Esophagus squamous epithelium (tissue), 5 donors: ENCODE measurements at regions not wholly inside any gene's neighbourhood (a gene's known extent, or its start where the extent isn't known, plus 50 kb on each side); places are given as distances from the start of the nearest gene placed in this dataset.

Experiments used
- DNase-seq: peaks from one replicate; lab custom pipeline; 2025; lab: John Stamatoyannopoulos, UW
- H3K27ac ChIP-seq, 4 donors: fragments of 200-600 bp; sonication (generic); one replicate each; pipeline ENCODE4 v1.5.1; 2016 to 2019; ENCODE audit warnings: mild to moderate bottlenecking in 1 of 4
- H3K27me3 ChIP-seq, 4 donors: fragments of 200-600 bp; sonication (generic); 1 replicate in 3 of 4; 2 replicates in 1 of 4; pipeline versions ENCODE4 v1.5.1 to v1.6.0; 2017 to 2021; ENCODE audit warnings: antibody characterized with exemption in 1 of 4
- H3K36me3 ChIP-seq, 3 donors: fragments of 200-600 bp; sonication (generic); one replicate each; pipeline ENCODE4 v1.5.1; 2016 to 2019
- H3K4me1 ChIP-seq, 3 donors: fragments of 200-600 bp; sonication (generic); one replicate each; pipeline ENCODE4 v1.5.1; 2017 to 2019
- H3K4me3 ChIP-seq, 4 donors: fragments of 200-600 bp; sonication (generic); 1 replicate in 3 of 4; 2 replicates in 1 of 4; pipeline ENCODE4 v1.5.1; 2016 to 2019; ENCODE audit warnings: mild to moderate bottlenecking in 2 of 4, moderate library complexity in 1 of 4
- H3K9me3 ChIP-seq, 3 donors: fragments of 200-600 bp; sonication (generic); one replicate each; pipeline ENCODE4 v1.5.1; 2016 to 2019
- POLR2A ChIP-seq, 4 donors: fragments of 450-650 bp; IDR thresholded peaks; one replicate each; pipeline ENCODE4 v1.6.1; 2017; ENCODE audit warnings: antibody characterized with exemption in 4 of 4, mild to moderate bottlenecking in 4 of 4, moderate library complexity in 3 of 4
- WGBS, 2 donors: methylation state at CpG; one replicate each; pipeline ENCODE4 v1.1.5; 2018; 5-methylcytosine and 5-hydroxymethylcytosine counted together
- intact Hi-C: fragments of 100-400 bp; cut with DNase I; formaldehyde crosslinking; loops from one replicate; pipeline ENCODE4 v1.15.0; 2022
- TF ChIP-seq, protein P1 (sequence below), 6 experiments: fragments of 450-650 bp in 4 of 6; fragments of 200-600 bp in 2 of 6; sonication (generic) in 2 of 6; IDR thresholded peaks; one replicate each; pipeline ENCODE4 v1.5.1; 2016 to 2019; ENCODE audit warnings: antibody characterized with exemption in 6 of 6, mild to moderate bottlenecking in 4 of 6, moderate library complexity in 4 of 6
- donor health status: DM: yes; HTN: yes; CAD: no.

DNA sequence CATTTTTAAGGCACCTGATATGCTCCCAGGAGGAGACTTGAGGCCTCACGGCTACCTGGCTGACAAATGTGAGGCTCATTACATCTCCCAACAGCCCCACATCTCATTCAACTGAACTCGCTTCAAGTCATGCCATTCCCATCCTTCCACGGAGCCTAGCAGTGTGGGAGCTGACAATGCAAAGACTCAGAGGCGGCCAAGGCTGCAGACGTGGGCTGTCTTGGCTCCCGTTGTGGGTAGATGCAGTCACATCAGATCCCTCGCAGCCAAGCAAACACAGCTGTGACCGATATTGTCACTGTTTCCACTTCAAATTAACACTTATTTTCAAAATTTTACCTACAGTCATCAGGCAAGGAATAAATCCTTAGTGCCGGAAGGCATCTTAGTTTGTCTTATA, 64.0 kb upstream of the TRIB2 start:
- Histone ChIP-seq H3K4me3 (no peak overlapping the region), H3K27ac (no peak overlapping the region), H3K36me3 (no peaks in the 10 kb centered on the region), H3K9me3 (no peaks in the 10 kb centered on the region), H3K27me3 (no peaks in the 10 kb centered on the region), H3K4me1 (no peaks in the 10 kb centered on the region)
- 85% methylated on average over 9 of the region's 9 CpGs for WGBS, 2 donors
- intact Hi-C loops = no loop called here
- no peak for DNase-seq
- TF ChIP-seq, protein P1, sequence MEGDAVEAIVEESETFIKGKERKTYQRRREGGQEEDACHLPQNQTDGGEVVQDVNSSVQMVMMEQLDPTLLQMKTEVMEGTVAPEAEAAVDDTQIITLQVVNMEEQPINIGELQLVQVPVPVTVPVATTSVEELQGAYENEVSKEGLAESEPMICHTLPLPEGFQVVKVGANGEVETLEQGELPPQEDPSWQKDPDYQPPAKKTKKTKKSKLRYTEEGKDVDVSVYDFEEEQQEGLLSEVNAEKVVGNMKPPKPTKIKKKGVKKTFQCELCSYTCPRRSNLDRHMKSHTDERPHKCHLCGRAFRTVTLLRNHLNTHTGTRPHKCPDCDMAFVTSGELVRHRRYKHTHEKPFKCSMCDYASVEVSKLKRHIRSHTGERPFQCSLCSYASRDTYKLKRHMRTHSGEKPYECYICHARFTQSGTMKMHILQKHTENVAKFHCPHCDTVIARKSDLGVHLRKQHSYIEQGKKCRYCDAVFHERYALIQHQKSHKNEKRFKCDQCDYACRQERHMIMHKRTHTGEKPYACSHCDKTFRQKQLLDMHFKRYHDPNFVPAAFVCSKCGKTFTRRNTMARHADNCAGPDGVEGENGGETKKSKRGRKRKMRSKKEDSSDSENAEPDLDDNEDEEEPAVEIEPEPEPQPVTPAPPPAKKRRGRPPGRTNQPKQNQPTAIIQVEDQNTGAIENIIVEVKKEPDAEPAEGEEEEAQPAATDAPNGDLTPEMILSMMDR (IDR thresholded peaks at IDR 0.05) = no peak
- no peak for TF ChIP-seq POLR2A (IDR thresholded peaks at IDR 0.05)

DNA sequence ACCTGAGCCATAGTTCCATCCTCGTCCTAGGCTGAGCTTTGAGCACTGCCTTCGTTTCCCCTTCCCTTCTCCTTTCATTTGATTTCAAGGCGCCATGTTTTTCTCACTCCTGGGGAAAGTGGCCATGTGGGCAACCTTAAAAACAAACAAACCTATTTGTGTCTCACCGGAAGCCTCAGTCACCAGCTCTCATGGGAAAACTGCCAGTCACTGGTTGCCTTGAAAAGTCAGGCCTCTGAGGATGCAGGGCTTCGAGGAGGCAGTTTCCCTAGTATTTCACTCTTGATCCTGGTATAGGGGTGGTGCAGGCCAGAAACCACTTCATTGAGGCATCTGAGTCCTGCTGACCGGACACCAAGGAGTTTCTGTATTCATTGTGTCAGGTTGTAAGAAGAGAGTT, 59.2 kb upstream of the TRIB2 start:
- intact Hi-C loops = no loop called here
- no peaks in the 10 kb centered on the region for H3K9me3 ChIP-seq
- no peak overlapping the region for H3K27ac ChIP-seq
- no peak for TF ChIP-seq POLR2A (IDR thresholded peaks at IDR 0.05)
- TF ChIP-seq, protein P1 (IDR thresholded peaks at IDR 0.05) = no peak
- H3K4me1 ChIP-seq = peaks cover 0 to 15% (median 0%) of the 10 kb centered on the region in 3 donors
- H3K27me3 ChIP-seq = no peaks in the 10 kb centered on the region
- H3K4me3 ChIP-seq = no peak overlapping the region
- 64 to 78% methylated on average over 5 to 6 of the region's 6 CpGs for WGBS, 2 donors
- H3K36me3 ChIP-seq = no peaks in the 10 kb centered on the region
- no peak for DNase-seq

DNA sequence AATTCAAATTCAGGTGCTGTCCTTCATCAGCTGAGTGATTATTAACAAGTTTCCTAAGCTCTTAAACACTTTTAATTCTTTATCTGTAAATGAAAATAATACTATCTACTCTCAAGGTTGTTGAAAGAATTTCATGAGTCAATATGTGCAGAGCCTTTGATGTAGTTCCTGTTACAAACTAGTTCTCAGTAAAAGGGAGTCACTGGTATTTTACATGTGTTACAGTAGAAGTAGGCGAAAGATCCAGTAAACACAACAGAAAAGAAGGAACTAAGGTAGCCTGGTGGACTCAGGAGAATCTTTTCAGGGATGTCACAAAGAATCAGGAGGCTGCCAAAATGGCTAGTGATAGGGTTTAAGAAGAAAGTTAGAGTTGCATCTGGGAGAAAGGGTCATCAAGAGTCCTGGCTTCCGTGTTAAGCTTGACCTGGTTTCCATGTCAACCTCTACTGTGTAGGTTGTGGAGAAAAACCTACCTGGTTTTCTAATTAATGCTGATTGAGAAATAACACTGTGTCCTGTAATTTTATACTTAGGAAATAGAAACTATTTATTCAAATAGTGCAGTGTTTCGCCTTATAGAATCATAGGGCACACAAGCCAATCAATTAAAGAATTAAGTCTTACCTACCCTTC, 58.3 kb upstream of the TRIB2 start:
- Histone ChIP-seq H3K27me3 (no peaks in the 10 kb centered on the region), H3K27ac (no peak overlapping the region), H3K4me1 (peaks cover 0 to 15% (median 0%) of the 10 kb centered on the region in 3 donors), H3K9me3 (no peaks in the 10 kb centered on the region), H3K4me3 (no peak overlapping the region), H3K36me3 (no peaks in the 10 kb centered on the region)
- intact Hi-C loops = no loop called here
- 86 to 90% methylated on average over 3 of the region's 3 CpGs for WGBS, 2 donors
- TF ChIP-seq, protein P1 (IDR thresholded peaks at IDR 0.05) = no peak
- TF ChIP-seq POLR2A (IDR thresholded peaks at IDR 0.05) = no peak
- DNase-seq = no peak

GRCh38 chr2:12661489-12661888, 55.2 kb upstream of the TRIB2 start:
- intact Hi-C loops = no loop called here
- Histone ChIP-seq H3K36me3 (no peaks in the 10 kb centered on the region), H3K9me3 (peaks cover 0 to 12% (median 2%) of the 10 kb centered on the region in 3 donors), H3K27me3 (no peaks in the 10 kb centered on the region), H3K27ac (no peak overlapping the region), H3K4me3 (no peak overlapping the region), H3K4me1 (peaks cover 0 to 15% (median 0%) of the 10 kb centered on the region in 3 donors)
- WGBS, 2 donors = 47% methylated on average over 1 of the region's 1 CpG; no CpG with 5 or more reads in 1 of the 2 donors
- no peak for DNase-seq
- TF ChIP-seq POLR2A (IDR thresholded peaks at IDR 0.05) = no peak
- TF ChIP-seq, protein P1 (IDR thresholded peaks at IDR 0.05) = no peak

GRCh38 chr2:12663306-12664037, 53.3 kb upstream of the TRIB2 start:
- intact Hi-C loops = no loop called here
- Histone ChIP-seq H3K9me3 (peaks cover 0 to 21% (median 11%) of the 10 kb centered on the region in 3 donors), H3K27me3 (no peaks in the 10 kb centered on the region), H3K36me3 (no peaks in the 10 kb centered on the region), H3K4me1 (peaks cover 0 to 15% (median 0%) of the 10 kb centered on the region in 3 donors), H3K27ac (peak overlapping the region in 1 of 4 donors; percentile 32), H3K4me3 (no peak overlapping the region)
- 68 to 83% methylated on average over 6 to 11 of the region's 11 CpGs for WGBS, 2 donors
- no peak for DNase-seq
- TF ChIP-seq, protein P1 (IDR thresholded peaks at IDR 0.05) = no peak
- no peak for TF ChIP-seq POLR2A (IDR thresholded peaks at IDR 0.05)
